ENCODE measurements at regions not wholly inside any gene's neighbourhood (a gene's known extent, or its start where the extent isn't known, plus 50 kb on each side); places are given as distances from the start of the nearest gene placed in this dataset.

GRCh38 chr4:156329779-156330178, 376.1 kb upstream of the CTSO start:
- Histone ChIP-seq H3K4me2 (no peak overlapping the region), H3K27ac (no peak overlapping the region), H3K9me3 (no peaks in the 10 kb centered on the region), H3K4me3 (no peak overlapping the region), H3K4me1 (no peaks in the 10 kb centered on the region)
- FAIRE-seq (no peak), ATAC-seq (no peak), DNase-seq (ENCODE audit: low read depth in 1 of 2, low spot score in 1 of 2) (no peak)
- WGBS (ENCODE audit: missing lambda C conversion rate), result 18% methylated on average over 1 of the region's 1 CpG
- TF ChIP-seq CHD4 (IDR thresholded peaks at IDR 0.05; ENCODE audit: borderline replicate concordance) (no peak), CBX2 (IDR thresholded peaks at IDR 0.05; ENCODE audit: borderline replicate concordance, low read depth) (no peak), RCOR1 (IDR thresholded peaks at IDR 0.05; ENCODE audit: low read depth, low read length) (no peak), FOSL2 (IDR thresholded peaks at IDR 0.05) (no peak), FOSL2 (CRISPR knock-in tag; IDR thresholded peaks at IDR 0.05) (no peak), BCL3 (IDR thresholded peaks at IDR 0.05) (no peak), EP300 (IDR thresholded peaks at IDR 0.05) (no peak), RAD21 (conservative IDR thresholded peaks at IDR 0.05 in 1 of 2, IDR thresholded peaks at IDR 0.05 in 1 of 2) (no peak), MAZ (IDR thresholded peaks at IDR 0.05; ENCODE audit: borderline replicate concordance, low read depth, low read length) (no peak), HOXA7 (CRISPR knock-in tag; IDR thresholded peaks at IDR 0.05) (no peak), E2F6 (IDR thresholded peaks at IDR 0.05; ENCODE audit: borderline replicate concordance, low read depth) (no peak), HMGXB4 (CRISPR knock-in tag; IDR thresholded peaks at IDR 0.05; ENCODE audit: borderline replicate concordance) (no peak), RARB (CRISPR knock-in tag; IDR thresholded peaks at IDR 0.05) (no peak), HOXB5 (CRISPR knock-in tag; IDR thresholded peaks at IDR 0.05) (no peak), RFX5 (IDR thresholded peaks at IDR 0.05) (no peak), MAFK (IDR thresholded peaks at IDR 0.05; ENCODE audit: partially characterized antibody) (no peak), CHD2 (IDR thresholded peaks at IDR 0.05; ENCODE audit: low read length, partially characterized antibody) (no peak), ZSCAN20 (CRISPR knock-in tag; IDR thresholded peaks at IDR 0.05) (no peak)
- POLR2A ChIA-PET, result no interaction called here
- CTCF ChIA-PET, result no interaction called here

- no peak overlapping the region for H3K4me2 ChIP-seq
- TF ChIP-seq E2F6 (IDR thresholded peaks at IDR 0.05; ENCODE audit: borderline replicate concordance, low read depth), result no peak
- TF ChIP-seq CEBPB (IDR thresholded peaks at IDR 0.05), result no peak
- no peak for TF ChIP-seq SMC3 (IDR thresholded peaks at IDR 0.05)
- no peak for TF ChIP-seq ZFP36 (IDR thresholded peaks at IDR 0.05; ENCODE audit: borderline replicate concordance, partially characterized antibody)
- TF ChIP-seq MAZ (IDR thresholded peaks at IDR 0.05; ENCODE audit: borderline replicate concordance, low read depth, low read length), result no peak
- TF ChIP-seq ESRRA (IDR thresholded peaks at IDR 0.05; ENCODE audit: borderline replicate concordance, low read length), result no peak
- no peak for TF ChIP-seq FOXS1 (CRISPR knock-in tag; IDR thresholded peaks at IDR 0.05)
- TF ChIP-seq ATOH8 (CRISPR knock-in tag; IDR thresholded peaks at IDR 0.05; ENCODE audit: low read depth), result no peak
- TF ChIP-seq SREBF2 (IDR thresholded peaks at IDR 0.05), result no peak
- TF ChIP-seq JUN (IDR thresholded peaks at IDR 0.05), result no peak
- no peak for TF ChIP-seq EHF (CRISPR knock-in tag; IDR thresholded peaks at IDR 0.05)
- no peak for TF ChIP-seq MAFK (IDR thresholded peaks at IDR 0.05; ENCODE audit: partially characterized antibody)
- no peak for TF ChIP-seq EP300 (IDR thresholded peaks at IDR 0.05)
- TF ChIP-seq JUNB (IDR thresholded peaks at IDR 0.05), result no peak
- no peak for TF ChIP-seq GATA3 (IDR thresholded peaks at IDR 0.05; ENCODE audit: borderline replicate concordance)
- TF ChIP-seq ZSCAN20 (CRISPR knock-in tag; IDR thresholded peaks at IDR 0.05), result no peak
- TF ChIP-seq HEYL (CRISPR knock-in tag; IDR thresholded peaks at IDR 0.05), result no peak
- TF ChIP-seq HES2 (IDR thresholded peaks at IDR 0.05), result no peak
- TF ChIP-seq NPAS2 (CRISPR knock-in tag; IDR thresholded peaks at IDR 0.05; ENCODE audit: borderline replicate concordance), result no peak
- no peak for TF ChIP-seq HOXB13 (CRISPR knock-in tag; IDR thresholded peaks at IDR 0.05; ENCODE audit: low read depth)
Measured at GRCh38 chr4:156328882-156329281, 375.2 kb upstream of the CTSO start.

More at GRCh38 chr4:156328882-156329281, 375.2 kb upstream of the CTSO start:
- FAIRE-seq (no peak), ATAC-seq (no peak), DNase-seq (ENCODE audit: low read depth in 1 of 2, low spot score in 1 of 2) (no peak)
- 59% methylated on average over 3 of the region's 3 CpGs for WGBS (ENCODE audit: missing lambda C conversion rate)
- H3K9me3 ChIP-seq, result no peaks in the 10 kb centered on the region
- no peak overlapping the region for H3K4me3 ChIP-seq
- POLR2A ChIA-PET, result no interaction called here
- CTCF ChIA-PET, result no interaction called here
- H3K4me1 ChIP-seq, result no peaks in the 10 kb centered on the region
- H3K27ac ChIP-seq, result no peak overlapping the region

Measured in A549 (cell line).